ENCODE measurements at regions not wholly inside any gene's neighbourhood (a gene's known extent, or its start where the extent isn't known, plus 50 kb on each side); places are given as distances from the start of the nearest gene placed in this dataset.

- TF ChIP-seq POLR2A (IDR thresholded peaks at IDR 0.05; ENCODE audit: low read length): no peak
- TF ChIP-seq GATA1 (IDR thresholded peaks at IDR 0.05; ENCODE audit: low read depth, low read length): no peak
These were observed 81.6 kb downstream of the SOX14 start for GRCh38 chr3:137845666-137846065.

All from erythroblast (primary cell).